ENCODE measurements at regions not wholly inside any gene's neighbourhood (a gene's known extent, or its start where the extent isn't known, plus 50 kb on each side); places are given as distances from the start of the nearest gene placed in this dataset.

DNA sequence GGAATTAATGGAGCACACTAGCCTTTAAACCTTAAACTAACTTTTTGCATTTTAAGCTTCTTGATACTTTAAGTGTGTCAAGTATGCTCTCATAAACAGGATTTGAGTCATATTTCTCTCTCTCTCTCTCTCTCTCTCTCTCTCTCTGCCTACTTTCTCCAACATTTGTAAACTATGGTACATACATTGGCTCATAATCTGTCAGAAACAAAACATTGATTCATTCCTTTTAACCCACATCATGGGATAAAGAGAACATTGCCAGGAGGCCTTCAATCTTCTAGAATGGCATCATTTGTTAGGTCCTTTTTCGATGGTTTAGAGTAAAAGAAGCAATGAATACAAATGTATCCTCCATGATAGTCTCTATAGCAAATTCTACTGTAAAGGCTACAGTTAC is 81.6 kb upstream of the RERGL start:
- TF ChIP-seq, protein P1, sequence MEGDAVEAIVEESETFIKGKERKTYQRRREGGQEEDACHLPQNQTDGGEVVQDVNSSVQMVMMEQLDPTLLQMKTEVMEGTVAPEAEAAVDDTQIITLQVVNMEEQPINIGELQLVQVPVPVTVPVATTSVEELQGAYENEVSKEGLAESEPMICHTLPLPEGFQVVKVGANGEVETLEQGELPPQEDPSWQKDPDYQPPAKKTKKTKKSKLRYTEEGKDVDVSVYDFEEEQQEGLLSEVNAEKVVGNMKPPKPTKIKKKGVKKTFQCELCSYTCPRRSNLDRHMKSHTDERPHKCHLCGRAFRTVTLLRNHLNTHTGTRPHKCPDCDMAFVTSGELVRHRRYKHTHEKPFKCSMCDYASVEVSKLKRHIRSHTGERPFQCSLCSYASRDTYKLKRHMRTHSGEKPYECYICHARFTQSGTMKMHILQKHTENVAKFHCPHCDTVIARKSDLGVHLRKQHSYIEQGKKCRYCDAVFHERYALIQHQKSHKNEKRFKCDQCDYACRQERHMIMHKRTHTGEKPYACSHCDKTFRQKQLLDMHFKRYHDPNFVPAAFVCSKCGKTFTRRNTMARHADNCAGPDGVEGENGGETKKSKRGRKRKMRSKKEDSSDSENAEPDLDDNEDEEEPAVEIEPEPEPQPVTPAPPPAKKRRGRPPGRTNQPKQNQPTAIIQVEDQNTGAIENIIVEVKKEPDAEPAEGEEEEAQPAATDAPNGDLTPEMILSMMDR (IDR thresholded peaks at IDR 0.05 in 8 of 11, conservative IDR thresholded peaks at IDR 0.05 in 3 of 11), result no peak
- TF ChIP-seq POLR2A (IDR thresholded peaks at IDR 0.05) (no peak), POLR2AphosphoS5 (IDR thresholded peaks at IDR 0.05) (no peak)

All from spleen (tissue), 7 donors.